Keratinocyte (primary cell): ENCODE measurements at regions not wholly inside any gene's neighbourhood (a gene's known extent, or its start where the extent isn't known, plus 50 kb on each side); places are given as distances from the start of the nearest gene placed in this dataset.

Experiments used
- CTCF ChIP-seq, 3 experiments: IDR thresholded peaks in 1 of 3; conservative IDR thresholded peaks in 1 of 3; optimal IDR thresholded peaks in 1 of 3; 2 replicates in 2 of 3; 3 replicates in 1 of 3; pipeline versions ENCODE3 to v1.5.1; 2011; ENCODE audit warnings: low read length in 3 of 3, mild to moderate bottlenecking in 3 of 3, moderate library complexity in 2 of 3, control low read depth in 1 of 3, inconsistent platforms in 1 of 3; ENCODE audit not compliant: insufficient read depth in 2 of 3; ENCODE audit errors: extremely low read depth in 1 of 3
- EZH2 ChIP-seq: IDR thresholded peaks from one replicate; pipeline ENCODE4 v1.6.1; 2012; ENCODE audit warnings: inconsistent platforms, mild to moderate bottlenecking, low read length, moderate library complexity

GRCh38 chr4:137711502-137711901 is 179.2 kb upstream of the PCDH18 start:
- TF ChIP-seq EZH2 (no peak), CTCF (optimal IDR thresholded peaks at IDR 0.05 in 1 of 3, IDR thresholded peaks at IDR 0.05 in 1 of 3, conservative IDR thresholded peaks at IDR 0.05 in 1 of 3; ENCODE audit: extremely low read depth in 1 of 3, insufficient read depth in 2 of 3, low read length in 3 of 3) (no peak)
